Stimulated activated CD4-positive, alpha-beta T cell treated with anti-CD3 and anti-CD28 coated beads, Interleukin-1b, Interleukin-23, amount 100 ng/mL, for 24 hours (primary cell): ENCODE measurements at regions not wholly inside any gene's neighbourhood (a gene's known extent, or its start where the extent isn't known, plus 50 kb on each side); places are given as distances from the start of the nearest gene placed in this dataset.
"Not testable (repeated sequence)": the region's sequence is repeated elsewhere in the genome, so short reads cannot be mapped to it uniquely, and the experiment has no call there.

Experiments
- DNase-seq, 4 experiments: peaks; one replicate each; pipeline ENCODE4 v3.0.0-alpha.2; 2020; ENCODE audit warnings: low read depth in 4 of 4, low spot score in 1 of 4

DNA sequence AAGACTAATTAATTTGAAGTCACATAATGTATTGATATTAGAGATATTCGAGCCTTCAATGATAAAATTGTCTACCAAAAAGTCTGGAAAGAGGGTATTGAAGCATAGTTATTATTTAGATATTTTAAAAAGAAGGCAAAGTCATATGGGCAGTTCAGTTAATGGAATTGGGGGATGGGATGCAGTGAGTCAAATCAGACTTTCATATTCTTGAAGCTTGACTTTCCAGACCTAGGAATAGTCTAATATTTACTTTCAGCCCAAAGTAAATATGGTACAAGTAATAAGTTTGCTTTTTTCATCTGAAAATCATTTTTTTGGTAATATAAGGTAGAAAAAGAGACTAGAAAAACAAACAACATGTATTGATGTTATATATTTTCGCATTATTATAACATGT is 2017.8 kb downstream of the C4orf33 start:
- DNase-seq, result no peak

DNA sequence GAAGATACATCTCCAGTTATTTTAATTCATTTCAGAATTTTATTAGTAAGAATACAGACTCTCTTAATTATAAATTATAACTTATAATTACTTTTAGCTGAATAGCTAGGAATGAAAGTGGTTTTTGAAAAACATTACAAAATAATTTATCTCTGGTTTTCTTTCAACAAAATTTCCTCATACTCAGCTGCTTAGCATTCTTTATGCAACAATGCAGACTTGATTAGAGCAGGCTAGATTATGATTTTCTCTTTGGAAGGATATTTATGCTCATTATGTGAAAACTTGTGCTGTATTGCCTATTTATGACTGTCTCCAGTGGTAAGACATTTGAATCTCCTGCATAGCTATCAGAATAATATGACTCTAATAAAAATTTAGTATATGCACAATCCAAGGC is 2023.7 kb downstream of the C4orf33 start:
- DNase-seq, result no peak

DNA sequence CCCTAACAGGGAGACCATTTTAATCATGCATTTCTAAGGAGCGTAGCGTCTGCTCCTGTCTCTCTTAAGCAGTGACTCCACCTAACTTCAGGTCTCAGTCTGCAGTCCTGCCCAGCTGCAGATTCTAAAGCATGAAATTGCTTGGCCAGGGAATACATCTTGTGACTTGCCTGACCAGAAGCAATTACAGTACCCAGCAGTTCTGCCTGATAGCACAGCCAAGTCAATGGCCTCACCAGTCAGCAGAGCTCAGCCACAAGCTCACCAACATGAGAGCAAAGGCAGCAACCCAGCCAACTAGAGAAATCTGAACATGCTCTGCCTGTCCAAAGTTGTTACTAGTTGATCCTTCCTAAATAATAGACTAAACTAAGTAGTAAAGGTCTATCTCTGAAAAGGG is 2011.9 kb upstream of the PCDH10 start:
- DNase-seq, result no peak

DNA sequence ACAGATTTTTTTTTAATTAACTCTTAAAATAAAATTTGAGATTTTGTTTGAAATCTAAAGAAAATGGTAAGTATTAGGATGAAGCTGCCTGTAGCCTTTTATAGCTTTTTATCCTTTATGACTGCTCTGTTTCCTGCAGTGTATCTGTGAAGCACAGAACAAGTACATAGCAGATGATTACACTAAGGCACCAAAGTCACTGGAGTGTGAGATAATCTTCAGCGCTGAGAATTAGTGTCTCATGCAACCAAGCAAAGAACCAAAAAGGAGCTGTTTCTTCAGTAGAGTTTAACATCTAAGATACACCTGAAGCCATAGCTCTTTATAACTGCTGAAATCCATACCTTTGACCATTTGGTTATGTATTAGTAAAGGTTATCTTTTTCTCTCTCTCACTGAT is 1989.8 kb upstream of the PCDH10 start:
- no peak for DNase-seq

DNA sequence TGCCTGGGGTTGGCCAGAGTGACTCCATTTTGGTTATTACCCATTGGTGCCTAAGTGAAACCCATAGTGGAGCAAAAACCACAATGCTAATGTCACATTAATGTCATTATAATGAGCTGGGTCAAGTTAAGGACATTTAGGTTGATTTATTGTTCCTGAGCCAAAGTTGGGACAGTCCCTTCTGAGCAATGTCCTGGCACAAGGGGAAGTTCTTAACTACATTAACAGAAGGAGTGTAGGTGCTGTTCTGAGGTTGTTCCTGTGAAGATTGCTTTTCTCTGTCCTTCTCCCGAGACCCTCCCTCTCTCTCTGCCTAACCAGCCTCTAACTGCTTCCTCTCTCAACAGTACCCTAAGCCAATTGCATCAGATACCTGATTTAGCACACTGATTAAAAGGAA is 1956.8 kb upstream of the PCDH10 start:
- no peak for DNase-seq

DNA sequence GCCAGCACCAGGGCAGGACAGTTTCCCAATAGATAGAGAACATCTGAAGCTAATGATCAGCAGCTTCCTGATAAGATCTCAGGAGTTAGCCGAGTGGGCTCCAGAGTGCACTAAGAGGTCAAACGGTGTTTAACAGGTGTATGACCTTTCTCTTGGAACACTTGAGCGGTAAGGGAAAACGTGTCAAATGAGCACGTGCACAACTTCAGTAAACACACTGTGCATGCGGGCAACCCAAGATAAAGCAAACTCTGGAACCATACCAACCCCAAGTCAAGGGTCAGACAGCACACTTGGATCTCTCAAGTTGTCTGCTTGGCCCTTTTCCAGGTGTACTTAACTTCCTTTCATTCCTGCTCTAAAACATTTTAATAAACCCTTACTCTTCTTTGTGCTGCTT is 1941.5 kb upstream of the PCDH10 start:
- no peak for DNase-seq

DNA sequence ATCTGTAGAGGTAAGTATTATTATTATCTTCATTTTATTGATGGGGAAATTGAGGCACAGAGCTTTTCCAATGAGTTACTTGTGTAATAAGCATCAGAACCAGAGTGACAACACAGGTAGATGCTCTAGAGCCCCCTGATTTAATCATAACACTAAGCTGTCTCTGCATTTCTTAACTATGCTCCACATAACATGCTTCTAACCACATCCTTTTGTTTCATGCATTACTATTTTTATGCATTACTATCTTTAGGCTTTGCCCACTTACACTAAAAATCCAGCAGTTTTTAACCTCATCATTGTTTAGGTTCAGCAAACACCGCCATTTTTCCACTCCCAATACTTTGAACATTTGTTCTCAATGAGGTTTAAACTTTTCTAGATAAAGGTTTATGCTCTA is 1900.8 kb upstream of the PCDH10 start:
- no peak for DNase-seq

DNA sequence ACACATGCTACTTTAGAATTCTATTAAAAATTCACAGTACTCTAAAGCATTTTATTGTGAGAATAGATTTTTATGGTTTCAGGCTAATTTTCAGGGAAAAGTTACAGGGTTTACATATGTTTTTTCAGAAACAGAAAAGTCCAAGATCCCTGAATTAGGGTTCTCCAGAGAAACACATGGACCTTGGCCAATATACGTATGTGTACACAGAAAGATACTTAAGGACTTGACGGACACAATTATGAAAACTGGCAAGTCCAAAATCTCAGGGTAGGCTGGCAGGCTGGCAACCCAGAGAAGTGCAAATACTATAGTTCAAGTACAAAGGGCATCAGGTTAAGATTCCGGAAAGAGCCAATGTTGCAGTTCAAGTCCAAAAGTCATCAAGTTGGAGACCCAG is 1897.8 kb upstream of the PCDH10 start:
- DNase-seq, result no peak

DNA sequence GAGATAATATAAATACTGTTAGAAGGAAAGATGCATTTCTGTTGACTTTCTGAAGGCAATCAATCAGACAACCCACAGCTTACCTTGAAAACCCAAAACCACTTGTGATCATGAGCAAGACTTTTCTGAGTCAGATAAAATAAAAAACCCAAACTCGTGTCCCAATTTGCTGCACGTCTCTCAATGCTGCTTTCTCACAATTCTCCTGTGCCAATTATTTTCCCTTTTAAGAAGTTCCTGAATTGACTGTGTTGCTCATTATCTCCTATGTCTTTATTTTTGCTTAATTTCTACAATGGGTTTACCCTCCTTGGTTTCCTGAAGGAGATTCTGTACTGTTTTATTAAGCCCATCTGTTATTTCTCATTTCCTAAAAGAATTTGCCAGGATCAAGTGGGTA is 1891.9 kb upstream of the PCDH10 start:
- no peak for DNase-seq

DNA sequence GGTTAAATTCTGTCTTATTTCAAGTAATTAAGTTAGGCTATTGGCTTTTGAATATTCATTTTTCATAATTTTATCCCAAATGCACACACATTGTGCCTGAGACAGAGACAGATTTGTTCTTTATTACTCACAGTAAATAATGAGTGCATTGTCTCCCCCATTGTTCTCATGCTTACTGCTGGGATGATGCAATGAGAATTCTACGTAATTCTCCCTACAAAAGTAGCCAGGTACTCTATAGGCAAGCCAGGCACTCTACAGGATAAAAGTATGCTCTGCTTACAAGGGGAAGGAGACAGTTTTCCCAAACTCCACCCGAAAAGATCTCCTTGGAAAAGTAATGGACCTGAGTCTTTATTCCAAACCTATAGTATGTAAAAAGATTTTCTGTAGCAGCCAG is 1890.7 kb upstream of the PCDH10 start:
- no peak for DNase-seq

DNA sequence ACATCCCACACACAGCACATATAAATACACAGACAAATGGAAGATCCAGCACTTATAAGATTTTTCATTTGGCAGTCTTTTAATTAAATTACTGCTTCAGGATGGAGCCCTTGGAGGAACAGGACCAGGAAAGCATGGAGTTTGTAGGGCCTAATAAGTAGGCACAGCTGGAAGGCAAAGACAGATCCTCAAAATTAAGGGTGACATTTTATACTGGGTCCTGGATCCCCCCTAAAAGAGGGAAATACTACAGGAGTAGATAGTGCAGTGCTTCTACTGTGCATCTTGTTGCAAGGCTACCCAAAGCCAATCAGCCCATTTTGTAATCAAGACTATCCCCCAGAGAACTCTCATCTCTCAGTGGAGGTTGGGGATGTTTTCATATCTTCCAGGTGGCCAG is 1860.7 kb upstream of the PCDH10 start:
- DNase-seq, result no peak

DNA sequence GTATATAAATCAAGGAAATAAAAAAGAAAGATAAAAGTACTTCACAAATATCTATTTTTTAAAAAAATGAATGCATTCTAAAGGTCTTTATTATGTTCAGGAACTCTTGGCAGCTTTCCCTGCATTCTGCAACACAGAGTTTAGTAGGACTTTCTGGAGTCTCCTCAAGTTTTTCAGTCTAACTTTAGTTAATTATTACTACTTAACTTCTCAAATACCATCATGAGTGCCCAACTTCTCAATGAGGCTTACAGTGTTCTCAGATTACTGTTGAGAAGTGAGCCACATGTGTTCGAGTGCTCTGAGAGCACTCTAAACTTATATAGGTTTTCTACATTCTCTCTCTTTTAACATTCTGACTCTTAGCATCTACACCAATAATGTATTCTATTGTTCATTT is 1852.9 kb upstream of the PCDH10 start:
- no peak for DNase-seq

DNA sequence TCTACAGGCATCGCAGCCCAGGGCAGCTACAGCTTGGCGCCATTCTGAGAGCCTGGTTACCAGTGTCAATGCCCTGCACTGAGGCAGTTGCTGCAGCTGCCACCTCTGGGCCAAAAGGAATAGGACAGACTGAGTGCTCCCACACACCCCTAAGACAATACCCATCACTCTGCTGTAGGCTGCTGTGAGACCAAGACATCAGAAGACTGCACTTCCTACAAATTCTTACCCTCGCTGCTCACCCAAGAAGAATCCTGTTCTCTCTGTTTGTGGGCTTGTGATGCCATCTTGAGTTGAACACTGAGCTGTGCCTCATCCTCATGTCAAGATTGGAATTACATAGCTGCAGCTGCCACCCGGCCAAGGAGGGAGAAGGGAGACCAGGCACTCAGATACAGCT is 1847.0 kb upstream of the PCDH10 start:
- no peak for DNase-seq

DNA sequence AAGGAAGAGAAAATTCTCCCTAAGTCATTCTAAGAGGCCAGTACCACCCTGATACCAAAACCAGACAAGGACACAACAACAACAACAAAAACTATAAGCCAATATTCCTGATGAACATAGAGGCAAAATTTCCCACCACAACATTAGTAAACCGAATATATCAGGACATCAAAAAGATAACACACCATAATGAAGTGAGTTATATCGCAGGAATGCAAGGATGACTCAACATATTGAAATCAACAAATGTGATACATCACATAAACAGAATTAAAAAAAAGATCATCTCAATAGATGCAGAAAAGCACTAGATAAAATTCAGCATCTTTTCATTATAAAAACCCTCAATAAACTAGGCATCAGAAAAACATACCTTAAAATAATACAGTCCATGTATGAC is 1844.4 kb upstream of the PCDH10 start:
- DNase-seq, result no peak

DNA sequence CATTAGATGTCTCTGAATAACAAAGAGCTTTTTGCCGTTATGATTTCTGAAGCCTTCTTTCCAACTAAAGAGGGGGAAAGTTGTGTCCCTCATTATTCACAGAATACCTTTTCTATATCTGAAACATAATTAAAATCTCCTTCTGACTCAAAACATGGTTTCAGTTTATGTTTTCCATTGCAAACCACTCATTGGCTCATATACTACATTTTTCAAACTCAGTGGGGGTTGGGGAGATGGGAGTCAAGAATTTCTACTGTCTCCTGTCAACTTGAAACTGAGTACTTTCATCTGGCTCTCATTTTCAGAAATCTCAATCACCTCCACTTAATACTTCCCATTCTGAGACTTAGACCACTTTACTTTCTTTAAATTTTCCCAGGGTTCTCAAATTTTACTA is 1839.5 kb upstream of the PCDH10 start:
- no peak for DNase-seq

DNA sequence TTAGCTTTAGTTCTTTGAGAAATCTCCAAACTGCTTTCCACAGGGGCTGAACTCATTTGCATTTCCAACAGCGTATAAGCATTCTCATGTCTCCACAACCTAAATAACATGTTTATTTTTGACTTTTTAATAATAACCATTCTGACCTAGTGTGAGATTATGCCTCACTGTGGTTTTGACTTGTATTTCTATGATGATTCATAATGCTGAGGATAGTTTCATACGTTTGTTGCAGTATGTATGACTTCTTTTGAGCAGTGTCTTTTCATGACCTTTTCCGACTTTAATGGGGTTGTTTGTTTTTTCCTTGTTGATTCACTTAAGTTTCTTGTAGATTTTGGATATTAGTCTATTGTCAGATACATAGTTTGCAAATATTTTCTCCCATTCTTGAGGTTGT is 1833.0 kb upstream of the PCDH10 start:
- no peak for DNase-seq

DNA sequence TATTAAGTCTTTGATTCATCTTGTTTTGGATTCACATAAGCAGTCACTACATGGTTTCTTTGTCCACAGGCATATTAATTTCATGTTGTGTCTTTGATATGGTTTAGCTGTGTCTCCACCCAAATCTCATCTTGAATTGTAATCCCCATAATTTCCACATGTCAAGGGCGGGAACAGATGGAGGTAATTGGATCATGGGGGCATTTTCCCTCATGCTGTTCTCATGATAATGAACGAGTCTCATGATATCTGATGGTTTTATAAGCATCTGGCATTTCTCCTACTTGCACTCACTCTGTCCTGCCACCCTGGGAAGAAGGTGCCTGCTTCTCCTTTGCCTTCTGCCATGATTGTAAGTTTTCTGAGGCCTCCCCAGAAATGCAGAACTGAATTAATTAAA is 1811.2 kb upstream of the PCDH10 start:
- no peak for DNase-seq

DNA sequence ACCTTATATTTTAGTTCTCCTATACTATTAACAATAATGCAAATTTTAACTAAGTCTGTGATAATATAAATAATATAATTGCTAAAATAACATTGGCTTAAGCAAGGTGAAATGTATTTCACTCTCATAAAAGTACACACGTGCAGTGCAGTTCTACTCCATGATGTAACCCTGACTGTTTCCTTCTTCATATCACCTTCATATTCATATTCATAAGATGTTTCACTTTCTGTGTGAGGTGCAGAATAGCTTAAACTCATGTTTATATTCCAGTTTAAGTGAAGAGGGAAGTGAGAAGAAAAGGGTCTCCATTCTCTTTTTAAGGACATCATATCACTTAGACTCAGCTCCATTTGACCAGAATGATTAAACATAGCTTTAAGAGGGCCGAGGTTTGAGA is 1810.0 kb upstream of the PCDH10 start:
- no peak for DNase-seq

DNA sequence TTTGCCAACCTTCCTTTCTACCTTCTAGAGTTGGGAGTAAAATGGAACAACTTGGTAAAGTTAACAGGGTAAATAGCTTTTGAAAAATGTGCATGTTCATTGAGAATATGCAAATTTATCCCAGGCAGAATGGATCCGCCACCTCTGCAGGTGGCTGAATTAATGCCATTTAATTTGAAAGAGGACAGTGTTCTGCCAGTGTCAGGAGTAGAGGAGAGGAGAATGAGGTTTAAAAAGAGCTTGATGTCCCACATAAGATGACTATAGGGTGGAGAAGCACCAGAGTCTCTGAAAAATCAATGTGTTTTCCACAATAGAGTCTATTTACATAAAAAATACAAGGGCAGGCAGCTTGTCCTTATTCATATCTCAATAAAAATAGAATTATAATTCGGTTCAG is 1804.3 kb upstream of the PCDH10 start:
- DNase-seq, result no peak

DNA sequence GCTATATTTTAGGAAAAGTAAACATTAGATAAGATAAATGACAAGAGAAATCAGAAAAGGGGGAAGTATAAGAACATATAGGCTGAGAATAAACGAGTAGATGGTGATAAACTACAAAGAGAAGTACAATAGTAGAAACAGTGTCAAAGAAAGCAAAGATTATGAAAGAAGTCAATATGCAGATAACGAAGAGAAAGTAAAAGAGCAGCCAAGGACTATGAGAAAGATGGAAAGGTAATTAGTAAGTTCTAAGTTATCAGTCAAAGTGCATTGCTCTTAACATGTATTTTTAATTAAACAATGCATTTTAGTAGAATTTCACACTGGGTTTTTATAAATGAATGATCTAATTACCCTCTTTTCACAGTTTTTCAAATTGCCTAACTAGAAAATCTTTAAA is 1801.3 kb upstream of the PCDH10 start:
- DNase-seq, result no peak

DNA sequence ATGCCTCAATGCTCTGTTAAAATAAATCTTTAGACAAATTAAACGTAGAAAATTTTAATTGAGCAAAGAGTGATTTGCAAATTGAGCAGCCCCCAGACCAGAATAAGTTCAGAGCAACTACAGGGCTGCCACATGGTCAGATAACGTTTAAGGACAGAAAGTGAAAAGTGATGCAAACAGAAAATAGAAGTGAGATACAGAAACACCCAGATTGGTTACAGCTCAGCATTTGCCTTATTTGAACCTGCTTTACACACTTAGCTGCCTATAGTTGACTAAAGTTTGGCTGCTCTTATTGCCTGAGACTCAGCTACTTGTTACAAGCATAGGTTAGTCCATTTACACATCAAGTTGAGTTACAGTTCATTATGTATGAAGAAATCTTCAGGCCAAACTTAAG is 1800.8 kb upstream of the PCDH10 start:
- DNase-seq, result no peak

DNA sequence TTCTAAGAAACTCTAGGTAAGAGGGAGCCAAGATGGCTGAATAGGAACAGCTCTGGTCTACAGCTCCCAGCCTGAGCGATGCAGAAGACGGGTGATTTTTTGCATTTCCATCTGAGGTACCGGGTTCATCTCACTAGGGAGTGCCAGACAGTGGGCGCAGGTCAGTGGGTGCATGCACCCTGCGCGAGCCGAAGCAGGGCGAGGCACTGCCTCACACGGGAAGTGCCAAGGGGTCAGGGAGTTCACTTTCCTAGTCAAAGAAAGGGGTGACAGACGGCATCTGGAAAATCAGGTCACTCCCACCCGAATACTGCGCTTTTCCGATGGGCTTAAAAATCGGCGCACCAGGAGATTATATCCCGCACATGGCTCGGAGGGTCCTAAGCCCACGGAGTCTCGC is 1796.7 kb upstream of the PCDH10 start:
- DNase-seq, result not testable (repeated sequence)

DNA sequence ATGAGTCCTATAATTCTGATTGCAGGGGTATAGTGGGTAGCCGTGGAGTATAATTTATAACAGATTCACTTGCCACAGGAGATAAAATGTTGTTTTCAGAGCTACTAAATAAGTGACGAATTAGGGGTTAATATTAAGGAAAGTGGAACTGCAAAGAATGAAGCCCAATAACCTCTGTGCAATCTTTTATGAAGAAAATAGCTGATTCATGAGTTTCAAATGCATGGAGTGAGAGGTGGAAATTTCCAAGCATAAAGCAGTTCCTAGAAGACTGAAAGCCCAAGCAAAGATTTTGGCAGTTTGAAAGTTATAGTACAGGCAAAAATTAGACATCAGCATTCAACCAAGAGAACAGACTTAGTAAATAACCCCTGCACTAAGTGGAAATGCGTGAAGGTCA is 1782.4 kb upstream of the PCDH10 start:
- DNase-seq, result no peak

DNA sequence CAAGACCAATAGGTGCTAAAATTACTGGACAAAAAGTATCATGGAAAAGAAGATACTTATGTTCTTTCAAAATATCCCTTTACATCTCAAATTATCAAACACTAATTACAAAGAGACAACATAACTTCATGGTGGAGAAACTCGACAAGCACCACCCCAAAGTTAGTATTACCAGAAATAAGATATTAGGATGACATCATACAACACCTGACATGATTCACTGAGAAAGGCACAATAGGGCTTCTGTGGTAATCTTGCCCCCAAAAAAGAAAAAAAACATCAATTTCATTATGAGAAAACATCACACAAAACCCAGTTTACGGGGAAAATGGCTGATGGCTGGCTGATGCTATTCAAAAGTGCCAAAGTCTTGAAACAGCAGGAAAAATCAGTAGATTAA is 1781.7 kb upstream of the PCDH10 start:
- DNase-seq, result no peak
